Activated CD4-positive, alpha-beta T cell treated with anti-CD3 and anti-CD28 coated beads, Interleukin-2, amount 10 ng/mL, durations not matched to agents 24 days and 14 days (primary cell): ENCODE measurements at regions not wholly inside any gene's neighbourhood (a gene's known extent, or its start where the extent isn't known, plus 50 kb on each side); places are given as distances from the start of the nearest gene placed in this dataset.
A peak's percentile ranks its signal among the peaks of the same experiment; 100 is the strongest.

ENCODE experiments used
- DNase-seq: peaks from one replicate; pipeline ENCODE4 v3.0.0; 2022
- H3K27ac Mint-ChIP-seq: one replicate; pipeline ENCODE4 v1.8.0; 2022; ENCODE audit warnings: mild to moderate bottlenecking, mixed read lengths
- H3K27me3 Mint-ChIP-seq: one replicate; pipeline ENCODE4 v1.8.0; 2022; ENCODE audit warnings: mixed read lengths
- H3K36me3 Mint-ChIP-seq: one replicate; pipeline ENCODE4 v1.8.0; 2022; ENCODE audit warnings: low read depth, mild to moderate bottlenecking, mixed read lengths
- H3K4me1 Mint-ChIP-seq: one replicate; pipeline ENCODE4 v1.8.0; 2021; ENCODE audit warnings: mixed read lengths
- H3K4me3 Mint-ChIP-seq: one replicate; pipeline ENCODE4 v1.8.0; 2022; ENCODE audit warnings: mild to moderate bottlenecking, moderate library complexity, mixed read lengths
- H3K9me3 Mint-ChIP-seq: one replicate; pipeline ENCODE4 v1.8.0; 2021; ENCODE audit warnings: mixed read lengths
- intact Hi-C: fragments of 100-400 bp; cut with micrococcal nuclease; formaldehyde crosslinking; loops from one replicate; pipeline ENCODE4 v1.15.1; 2023

DNA sequence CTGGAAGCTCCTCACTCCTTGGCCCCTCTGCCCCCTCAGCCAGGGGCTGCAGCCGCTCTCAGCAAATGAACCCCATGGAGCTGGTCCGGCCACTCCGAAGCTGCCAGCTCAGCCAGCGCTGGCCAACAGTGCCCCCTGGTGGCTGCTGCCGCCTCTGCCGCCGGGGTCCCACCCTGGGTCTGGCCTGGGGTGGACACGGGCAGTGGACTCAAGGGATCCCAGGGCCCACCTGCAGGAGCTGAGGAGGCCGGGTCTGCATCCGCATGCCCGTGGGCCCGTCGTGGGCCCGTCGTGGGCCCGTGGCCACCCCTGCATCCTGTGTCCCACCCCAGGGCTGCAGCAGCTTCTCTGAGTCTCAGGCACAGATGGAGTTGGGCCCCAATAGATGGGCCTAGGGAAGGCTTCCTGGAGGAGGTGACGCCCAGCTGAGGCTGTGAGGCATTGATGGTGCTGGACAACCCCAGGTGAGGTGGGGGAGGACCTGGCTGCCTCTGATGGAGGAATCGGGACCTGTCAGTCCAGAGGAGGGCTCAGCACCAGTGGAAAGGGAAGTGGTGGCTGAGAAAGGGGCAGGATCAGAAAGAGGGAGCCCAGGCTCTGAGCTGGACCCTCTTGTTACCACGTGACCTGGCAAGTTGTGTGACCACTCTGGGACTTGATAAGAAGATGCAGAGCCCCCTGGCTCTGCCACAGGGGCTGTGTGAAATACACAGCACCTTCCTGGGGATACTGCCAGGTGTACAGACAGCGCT, 522.3 kb downstream of the BRD1 start:
- Mint-ChIP-seq H3K4me3 (no peak overlapping the region), H3K9me3 (no peaks in the 10 kb centered on the region), H3K27ac (no peak overlapping the region), H3K36me3 (no peaks in the 10 kb centered on the region), H3K27me3 (no peaks in the 10 kb centered on the region), H3K4me1 (no peaks in the 10 kb centered on the region)
- intact Hi-C loops = no loop called here
- peak; percentile 89 for DNase-seq

DNA sequence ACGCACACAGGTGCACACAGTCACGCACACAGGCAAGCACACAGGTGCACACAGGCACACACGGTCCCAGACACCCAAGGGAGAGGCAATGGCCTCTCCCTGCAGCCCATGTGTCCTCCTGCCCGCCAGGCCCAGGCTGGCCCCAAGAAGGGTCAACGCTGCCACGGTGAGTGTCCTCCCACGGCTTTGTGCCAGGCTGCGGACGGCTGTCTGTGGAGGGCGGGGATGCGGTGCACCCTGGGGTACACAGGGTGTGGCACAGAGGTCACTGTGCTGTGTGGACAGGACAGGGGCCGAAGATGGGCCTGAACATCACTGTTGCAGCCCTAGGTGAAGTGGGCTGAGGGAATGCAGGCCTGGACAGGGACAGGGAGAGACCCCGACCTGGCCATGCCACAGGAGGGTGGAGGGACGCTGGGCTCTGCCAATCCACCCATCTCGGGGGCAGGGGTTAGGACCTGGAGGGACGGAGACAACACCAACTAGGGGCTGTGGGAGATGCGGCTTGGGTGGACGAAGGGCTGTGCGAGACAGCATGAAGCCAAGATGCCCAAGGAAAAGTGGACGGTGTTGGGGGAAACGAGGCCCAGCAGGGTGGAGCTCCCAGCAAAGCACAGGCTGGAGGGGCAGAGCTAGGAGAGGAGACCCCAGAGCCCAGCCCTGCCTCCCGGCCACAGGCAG, 523.8 kb downstream of the BRD1 start:
- H3K27me3 Mint-ChIP-seq = no peaks in the 10 kb centered on the region
- no peak overlapping the region for H3K27ac Mint-ChIP-seq
- no peaks in the 10 kb centered on the region for H3K36me3 Mint-ChIP-seq
- H3K4me3 Mint-ChIP-seq = no peak overlapping the region
- intact Hi-C loops = no loop called here
- H3K9me3 Mint-ChIP-seq = no peaks in the 10 kb centered on the region
- no peaks in the 10 kb centered on the region for H3K4me1 Mint-ChIP-seq
- DNase-seq = no peak

DNA sequence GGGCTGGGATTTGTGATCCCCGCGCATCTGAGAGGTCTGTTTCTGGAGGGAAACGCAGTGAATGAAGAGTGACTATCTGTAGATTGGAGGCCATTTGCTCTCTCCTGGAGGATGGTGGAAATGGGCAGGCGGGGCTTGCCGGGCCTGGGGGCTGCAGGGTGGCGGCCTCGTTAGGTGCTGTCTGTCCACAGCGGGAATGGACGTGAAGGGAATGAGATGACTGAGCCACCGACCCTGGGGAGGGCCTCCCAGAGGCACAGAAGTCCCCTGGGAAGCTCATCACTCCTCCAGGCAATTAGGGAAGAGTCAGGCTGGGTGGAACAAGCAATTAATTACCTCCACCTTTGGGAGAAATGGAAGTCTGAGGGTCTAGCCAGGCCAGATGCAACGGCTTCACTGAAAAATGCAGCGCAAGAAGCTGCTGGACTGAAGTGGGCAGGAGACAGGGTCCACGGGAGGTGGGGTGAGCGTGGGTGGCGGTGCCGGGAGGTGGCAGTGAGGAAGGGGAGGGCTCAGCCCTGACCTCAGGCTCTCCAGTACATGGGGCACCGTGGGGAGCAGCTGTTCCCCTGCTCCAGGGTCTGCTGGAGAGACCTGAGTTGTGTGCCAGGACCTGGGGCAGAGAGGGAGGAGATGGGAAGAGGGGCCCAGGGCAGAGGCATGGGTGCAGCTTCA, 524.5 kb downstream of the BRD1 start:
- Mint-ChIP-seq H3K27ac (no peak overlapping the region), H3K4me3 (no peak overlapping the region), H3K9me3 (no peaks in the 10 kb centered on the region), H3K27me3 (no peaks in the 10 kb centered on the region), H3K4me1 (no peaks in the 10 kb centered on the region), H3K36me3 (no peaks in the 10 kb centered on the region)
- DNase-seq = no peak
- intact Hi-C loops = no loop called here

DNA sequence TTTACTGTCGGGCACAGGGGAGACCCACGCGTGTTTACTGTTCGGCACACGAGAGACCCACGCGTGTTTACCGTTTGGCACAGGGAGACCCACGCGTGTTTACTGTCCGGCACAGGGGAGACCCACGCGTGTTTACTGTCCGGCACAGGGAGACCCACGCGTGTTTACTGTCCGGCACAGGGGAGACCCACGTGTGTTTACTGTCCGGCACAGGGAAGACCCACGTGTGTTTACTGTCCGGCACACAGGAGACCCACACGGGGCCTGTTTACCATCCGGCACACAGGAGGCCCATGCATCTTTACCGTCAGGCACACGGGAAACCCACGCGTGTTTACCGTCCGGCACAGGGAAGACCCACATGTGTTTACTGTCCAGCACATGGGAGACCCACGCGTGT, 525.1 kb downstream of the BRD1 start:
- Mint-ChIP-seq H3K36me3 (no peaks in the 10 kb centered on the region), H3K27me3 (no peaks in the 10 kb centered on the region), H3K27ac (no peak overlapping the region), H3K4me1 (no peaks in the 10 kb centered on the region), H3K9me3 (no peaks in the 10 kb centered on the region), H3K4me3 (no peak overlapping the region)
- intact Hi-C loops = no loop called here
- no peak for DNase-seq

DNA sequence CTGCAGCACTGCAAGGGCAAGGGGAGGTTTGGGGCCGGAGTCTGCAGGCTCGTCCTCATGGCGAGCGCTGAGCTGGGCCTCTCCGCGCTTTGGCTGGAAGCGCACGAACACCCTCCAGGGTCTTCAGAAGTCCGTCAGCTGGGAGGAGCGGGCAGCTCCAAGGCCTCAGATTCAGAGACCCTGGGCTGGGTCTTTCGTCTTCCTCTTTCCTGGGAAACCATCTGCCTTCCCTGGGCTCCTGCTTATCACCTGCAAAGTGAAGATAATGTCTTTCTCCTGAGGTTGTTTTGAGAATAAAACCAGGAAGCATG, 525.6 kb downstream of the BRD1 start:
- no peaks in the 10 kb centered on the region for H3K36me3 Mint-ChIP-seq
- H3K27ac Mint-ChIP-seq = no peak overlapping the region
- no peaks in the 10 kb centered on the region for H3K9me3 Mint-ChIP-seq
- no peaks in the 10 kb centered on the region for H3K27me3 Mint-ChIP-seq
- no peak overlapping the region for H3K4me3 Mint-ChIP-seq
- intact Hi-C loops = no loop called here
- no peaks in the 10 kb centered on the region for H3K4me1 Mint-ChIP-seq
- DNase-seq = no peak

DNA sequence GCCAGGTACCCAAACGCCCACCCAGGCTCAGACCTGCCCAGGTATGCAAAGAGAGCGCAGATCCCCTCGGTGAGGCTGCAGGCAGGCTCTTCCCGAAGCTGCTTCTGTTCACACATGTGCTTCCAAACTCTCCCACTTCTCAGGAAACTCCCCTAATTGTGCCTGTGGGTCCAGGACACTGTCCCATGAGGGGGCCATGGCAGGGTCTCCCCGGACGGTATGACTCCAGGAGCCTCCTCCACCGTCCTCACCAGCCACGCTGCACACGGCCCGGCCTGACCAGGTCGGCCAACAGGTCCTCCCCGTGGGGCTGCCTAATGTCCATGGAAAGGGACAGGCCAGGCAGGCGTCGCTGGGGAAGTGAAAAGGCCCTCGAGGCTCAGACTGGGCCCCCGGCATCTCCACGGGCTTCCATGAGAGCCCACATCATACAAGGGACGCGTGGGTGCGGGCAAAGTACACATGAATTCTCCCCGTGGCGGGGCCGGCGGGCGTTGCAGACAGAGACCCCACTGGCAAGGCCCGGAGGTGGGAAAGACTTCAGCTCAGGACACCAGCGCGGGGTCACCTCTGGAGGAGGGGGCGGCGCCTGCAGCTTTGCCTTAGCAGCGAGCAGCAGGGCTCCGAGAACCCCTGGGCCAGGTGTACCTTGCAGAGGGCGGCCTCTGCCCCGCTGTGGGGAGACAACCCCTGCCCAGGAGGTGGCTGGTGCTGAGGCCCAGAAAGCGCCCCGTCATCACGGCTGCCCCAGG, 526.1 kb downstream of the BRD1 start:
- Mint-ChIP-seq H3K9me3 (no peaks in the 10 kb centered on the region), H3K36me3 (no peaks in the 10 kb centered on the region), H3K27ac (no peak overlapping the region), H3K4me1 (no peaks in the 10 kb centered on the region), H3K27me3 (no peaks in the 10 kb centered on the region), H3K4me3 (no peak overlapping the region)
- DNase-seq = no peak
- intact Hi-C loops = no loop called here

DNA sequence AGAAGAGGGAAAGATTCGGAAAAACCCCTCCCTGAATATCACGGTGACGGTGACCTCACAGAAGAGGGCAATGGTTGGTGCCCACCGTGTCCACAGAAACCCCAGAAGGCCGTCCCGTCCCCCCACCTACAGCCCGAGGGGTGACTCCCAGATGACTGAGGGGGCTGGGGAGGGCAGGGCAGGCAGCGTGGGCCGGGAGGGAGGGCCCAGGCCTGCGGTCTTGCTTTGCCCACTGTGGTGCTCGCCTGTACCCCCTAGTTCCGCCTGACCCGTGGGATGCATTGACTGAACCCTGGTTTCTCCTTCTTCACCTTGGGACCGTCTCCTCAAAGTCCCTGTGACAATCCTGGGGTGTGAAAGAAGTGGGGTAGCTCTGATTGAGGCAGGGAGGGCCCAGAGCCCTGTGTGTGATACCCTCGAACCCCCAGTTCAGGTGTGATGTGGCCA, 526.7 kb downstream of the BRD1 start:
- H3K36me3 Mint-ChIP-seq = no peaks in the 10 kb centered on the region
- no peaks in the 10 kb centered on the region for H3K4me1 Mint-ChIP-seq
- DNase-seq = no peak
- H3K27me3 Mint-ChIP-seq = no peaks in the 10 kb centered on the region
- intact Hi-C loops = no loop called here
- no peaks in the 10 kb centered on the region for H3K9me3 Mint-ChIP-seq
- H3K27ac Mint-ChIP-seq = no peak overlapping the region
- H3K4me3 Mint-ChIP-seq = no peak overlapping the region

DNA sequence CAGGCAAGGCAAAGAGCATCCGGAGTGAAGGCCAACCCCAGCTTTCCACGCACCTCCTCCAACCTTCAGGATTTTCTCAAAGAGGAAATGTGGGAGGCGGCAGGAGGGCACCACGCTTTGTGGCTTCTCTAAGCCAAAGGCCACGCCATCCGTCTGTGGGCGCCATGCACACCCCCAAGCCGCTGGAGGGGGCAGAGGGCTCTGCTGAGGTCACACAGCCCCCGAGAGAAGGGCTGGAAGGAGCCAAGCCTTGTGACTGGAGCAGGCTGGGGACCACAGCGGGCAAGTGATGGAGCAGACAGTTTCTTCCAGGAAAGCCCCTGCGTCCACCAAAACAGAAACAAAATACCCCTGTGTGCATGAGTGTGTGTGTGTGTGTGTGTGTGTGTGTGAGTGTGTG, 527.4 kb downstream of the BRD1 start:
- Mint-ChIP-seq H3K4me3 (no peak overlapping the region), H3K9me3 (no peaks in the 10 kb centered on the region), H3K4me1 (no peaks in the 10 kb centered on the region), H3K36me3 (no peaks in the 10 kb centered on the region), H3K27ac (no peak overlapping the region), H3K27me3 (no peaks in the 10 kb centered on the region)
- no peak for DNase-seq
- intact Hi-C loops = no loop called here

DNA sequence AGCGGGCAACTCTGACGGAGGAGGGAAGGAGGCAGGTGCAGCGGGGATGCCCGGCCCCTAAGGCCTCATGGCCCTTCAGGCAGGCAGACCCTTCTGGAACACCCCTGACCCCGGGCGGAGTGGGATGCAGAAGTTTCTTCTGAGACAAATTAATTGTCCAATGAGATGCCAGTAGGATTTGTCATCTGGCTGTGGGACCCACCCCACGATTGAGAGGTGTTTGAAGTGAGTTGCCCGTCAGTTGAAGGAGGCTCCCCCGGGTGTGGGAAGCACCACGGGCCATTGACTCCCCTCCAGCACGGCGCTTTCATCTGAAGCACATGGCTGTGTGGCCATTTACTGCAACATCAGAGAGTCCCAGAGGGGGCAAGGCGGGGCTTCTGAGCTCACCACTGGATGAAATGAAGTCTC, 527.8 kb downstream of the BRD1 start:
- Mint-ChIP-seq H3K4me1 (no peaks in the 10 kb centered on the region), H3K27ac (no peak overlapping the region), H3K36me3 (no peaks in the 10 kb centered on the region), H3K9me3 (no peaks in the 10 kb centered on the region), H3K27me3 (no peaks in the 10 kb centered on the region), H3K4me3 (no peak overlapping the region)
- intact Hi-C loops = no loop called here
- DNase-seq = no peak

DNA sequence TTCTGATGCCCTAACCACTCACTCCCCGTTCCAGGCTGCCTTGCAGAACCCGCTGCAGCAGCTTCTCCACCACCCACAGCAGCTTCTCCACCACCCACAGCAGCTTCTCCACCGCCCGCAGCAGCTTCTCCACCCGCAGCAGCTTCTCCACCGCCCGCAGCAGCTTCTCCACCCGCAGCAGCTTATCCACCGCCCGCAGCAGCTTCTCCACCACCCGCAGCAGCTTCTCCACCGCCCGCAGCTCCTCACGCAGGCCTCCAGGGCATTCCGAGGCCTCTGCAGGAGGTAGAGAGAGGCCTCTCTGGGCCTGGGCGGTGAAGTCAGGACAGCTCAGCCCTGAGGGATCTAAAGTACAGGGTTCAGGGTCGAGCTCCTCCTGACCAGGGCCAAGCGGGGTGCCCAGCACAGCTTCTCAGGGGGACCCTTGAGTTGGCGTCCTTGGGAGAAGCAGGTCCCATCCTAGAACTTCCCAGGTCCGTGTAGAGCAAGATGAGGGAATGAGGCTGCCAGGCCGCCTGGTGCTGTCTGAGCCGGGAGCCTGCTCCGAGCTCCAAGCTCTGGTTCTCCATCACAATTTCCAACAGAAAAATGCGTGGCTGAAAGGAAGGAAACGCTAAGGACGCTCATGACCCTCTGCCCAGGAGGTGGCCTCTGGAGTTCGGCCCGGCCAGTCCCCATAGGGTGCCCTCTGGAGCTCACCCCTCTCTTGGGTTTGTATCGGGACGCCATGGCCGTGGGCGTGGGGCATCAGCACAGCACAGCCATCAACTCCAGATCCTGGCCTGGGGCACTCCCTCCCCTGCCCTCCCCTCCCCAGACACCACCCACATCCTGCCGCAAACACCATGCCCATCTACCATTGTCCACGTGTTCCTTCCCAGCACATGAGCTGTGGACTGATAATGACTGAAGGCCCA, 528.6 kb downstream of the BRD1 start:
- H3K36me3 Mint-ChIP-seq = no peaks in the 10 kb centered on the region
- no peaks in the 10 kb centered on the region for H3K4me1 Mint-ChIP-seq
- no peak overlapping the region for H3K27ac Mint-ChIP-seq
- no peak for DNase-seq
- H3K27me3 Mint-ChIP-seq = no peaks in the 10 kb centered on the region
- no peak overlapping the region for H3K4me3 Mint-ChIP-seq
- intact Hi-C loops = no loop called here
- no peaks in the 10 kb centered on the region for H3K9me3 Mint-ChIP-seq

DNA sequence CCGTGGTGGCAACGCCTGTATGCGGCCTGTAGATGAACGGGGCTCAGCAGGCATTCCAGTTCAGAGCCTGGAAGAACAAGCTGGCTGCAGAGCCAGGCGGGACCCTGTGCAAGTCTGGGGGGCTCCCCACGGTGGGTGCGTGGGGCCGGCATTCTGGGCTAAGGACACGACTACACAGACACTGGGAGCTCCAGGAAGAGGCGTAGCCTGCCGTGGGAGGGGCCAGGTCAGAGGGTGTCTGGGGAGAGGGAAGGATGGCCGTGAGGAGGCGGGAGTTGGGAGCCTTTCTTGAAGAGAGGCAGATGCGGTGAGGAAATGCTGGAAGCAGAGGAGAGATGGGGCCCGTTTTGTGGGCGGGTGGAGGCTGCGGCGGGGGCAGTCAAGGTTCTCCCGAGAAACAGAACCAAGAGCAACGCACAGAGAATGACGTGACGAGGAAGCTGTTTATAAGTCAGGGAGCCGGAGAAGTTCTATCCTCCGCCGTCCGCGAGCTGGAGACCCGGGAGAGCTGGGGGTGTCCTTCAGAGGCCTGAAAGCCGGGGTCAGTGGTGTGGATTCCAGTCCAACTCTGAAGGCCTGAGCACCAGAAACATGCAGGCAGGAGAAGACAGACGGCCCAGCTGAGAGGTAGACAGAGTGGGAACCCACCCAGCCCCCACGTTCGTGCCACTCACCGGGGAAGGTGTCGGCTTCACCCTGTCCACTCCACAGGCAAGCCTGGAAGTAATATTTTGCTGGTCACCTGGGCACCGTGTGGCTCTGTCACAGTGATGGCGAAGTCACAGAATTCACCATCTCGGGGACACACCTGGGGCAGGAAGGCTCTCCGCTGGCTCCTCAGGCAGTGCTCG, 529.6 kb downstream of the BRD1 start:
- no peaks in the 10 kb centered on the region for H3K9me3 Mint-ChIP-seq
- no peaks in the 10 kb centered on the region for H3K27me3 Mint-ChIP-seq
- intact Hi-C loops = no loop called here
- H3K4me3 Mint-ChIP-seq = no peak overlapping the region
- no peaks in the 10 kb centered on the region for H3K4me1 Mint-ChIP-seq
- no peak for DNase-seq
- H3K36me3 Mint-ChIP-seq = no peaks in the 10 kb centered on the region
- H3K27ac Mint-ChIP-seq = no peak overlapping the region

DNA sequence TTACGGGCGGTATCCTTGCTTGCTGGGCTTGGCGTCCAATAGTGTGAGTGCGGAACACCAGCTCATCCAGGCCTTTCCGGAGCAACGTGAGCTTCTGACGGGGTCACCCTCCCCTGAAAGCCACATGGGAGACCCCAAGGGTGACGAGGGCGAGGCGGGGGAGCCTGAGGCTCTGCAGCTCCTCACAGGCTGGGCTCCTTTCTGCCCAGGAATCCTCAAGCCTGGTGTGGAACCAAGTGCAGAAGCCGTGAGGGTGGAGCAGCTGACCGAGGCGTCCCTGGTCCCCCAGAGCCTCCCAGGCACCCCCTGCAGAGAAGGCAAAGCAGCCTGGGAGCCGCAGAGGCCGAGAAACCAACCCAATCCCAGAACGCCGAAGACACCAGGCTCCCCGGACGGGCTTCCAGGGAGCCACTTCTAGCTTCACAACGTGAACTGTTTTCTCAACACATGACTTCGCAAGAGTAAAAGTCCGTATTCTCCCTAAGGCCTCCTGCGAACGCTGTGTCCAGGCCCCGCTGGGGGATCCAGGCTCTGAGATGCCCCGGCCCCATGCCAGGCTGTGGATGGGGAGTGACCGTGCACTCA, 530.3 kb downstream of the BRD1 start:
- Mint-ChIP-seq H3K4me3 (no peak overlapping the region), H3K27me3 (no peaks in the 10 kb centered on the region), H3K9me3 (no peaks in the 10 kb centered on the region), H3K4me1 (no peaks in the 10 kb centered on the region), H3K27ac (no peak overlapping the region), H3K36me3 (no peaks in the 10 kb centered on the region)
- intact Hi-C loops = no loop called here
- no peak for DNase-seq
